SW 1271 (cell line): ENCODE measurements at regions not wholly inside any gene's neighbourhood (a gene's known extent, or its start where the extent isn't known, plus 50 kb on each side); places are given as distances from the start of the nearest gene placed in this dataset.

ENCODE experiments used
- DNase-seq, 2 experiments: peaks; one replicate each; lab custom pipeline; 2025; lab: John Stamatoyannopoulos, UW

DNA sequence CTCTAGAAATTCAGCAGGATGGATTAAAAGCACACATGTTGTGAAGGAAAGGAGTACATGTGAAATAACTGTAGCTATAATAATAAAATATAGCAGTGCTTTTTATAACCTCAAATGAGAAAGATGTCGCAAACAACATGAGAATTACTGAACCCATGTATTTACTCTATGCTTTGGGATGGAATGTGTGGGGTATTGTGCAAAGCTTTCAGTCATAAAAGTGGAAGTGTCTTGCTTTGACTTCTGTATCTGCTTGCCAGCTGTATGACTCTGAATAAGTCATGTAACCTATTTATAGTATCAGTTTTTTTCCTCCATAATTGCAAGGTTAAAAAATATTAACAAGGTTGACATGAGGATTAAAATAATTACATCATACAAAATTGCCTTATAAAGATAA lies 519.3 kb upstream of the CADM2 start:
- DNase-seq = no peak

GRCh38 chr3:84440291-84440690 lies 518.5 kb upstream of the CADM2 start:
- DNase-seq = no peak

DNA sequence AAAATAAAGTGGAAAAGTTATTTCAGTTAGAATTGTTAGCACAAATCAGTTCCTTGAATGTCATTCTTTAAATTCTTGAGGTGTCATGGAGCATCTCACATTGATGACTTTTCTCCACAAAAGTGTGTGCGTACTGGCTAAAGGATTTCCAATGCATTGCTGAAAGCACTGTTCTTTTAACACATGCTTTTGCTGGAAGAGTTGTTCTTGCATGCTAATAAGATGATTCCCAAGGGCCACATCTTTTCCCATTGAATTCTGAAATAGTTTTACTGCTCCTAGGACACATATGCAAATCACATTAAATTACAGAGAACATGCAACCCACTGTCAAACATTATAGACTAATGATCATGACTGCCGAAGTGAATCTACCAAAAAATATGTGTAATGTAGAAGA lies 516.3 kb upstream of the CADM2 start:
- no peak for DNase-seq

- DNase-seq = no peak
These were observed 513.9 kb upstream of the CADM2 start for GRCh38 chr3:84444726-84445521.

- no peak for DNase-seq
These were observed 471.5 kb upstream of the CADM2 start for GRCh38 chr3:84487296-84487695.

DNA sequence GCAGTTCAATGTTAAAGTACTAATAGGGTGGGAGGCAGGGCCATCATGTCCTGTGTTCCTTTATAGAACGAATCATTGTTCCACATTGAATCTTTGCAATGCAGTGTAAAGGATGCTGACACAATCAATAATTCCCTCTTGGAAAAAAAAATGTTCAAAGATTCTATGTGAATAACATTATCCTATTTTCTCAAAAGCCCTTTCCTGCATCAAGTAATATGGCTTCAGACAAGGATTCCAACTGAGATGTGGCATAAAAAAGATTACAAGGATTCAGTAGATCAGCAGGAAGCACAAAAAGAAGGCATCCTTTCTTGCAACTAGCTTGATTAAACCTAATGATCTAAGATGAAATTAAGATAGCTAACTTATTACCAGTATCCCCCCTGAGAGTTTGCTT lies 454.0 kb upstream of the CADM2 start:
- DNase-seq = no peak

GRCh38 chr3:84510007-84510406 lies 448.8 kb upstream of the CADM2 start:
- no peak for DNase-seq

GRCh38 chr3:84522893-84523292 lies 435.9 kb upstream of the CADM2 start:
- DNase-seq = no peak

DNA sequence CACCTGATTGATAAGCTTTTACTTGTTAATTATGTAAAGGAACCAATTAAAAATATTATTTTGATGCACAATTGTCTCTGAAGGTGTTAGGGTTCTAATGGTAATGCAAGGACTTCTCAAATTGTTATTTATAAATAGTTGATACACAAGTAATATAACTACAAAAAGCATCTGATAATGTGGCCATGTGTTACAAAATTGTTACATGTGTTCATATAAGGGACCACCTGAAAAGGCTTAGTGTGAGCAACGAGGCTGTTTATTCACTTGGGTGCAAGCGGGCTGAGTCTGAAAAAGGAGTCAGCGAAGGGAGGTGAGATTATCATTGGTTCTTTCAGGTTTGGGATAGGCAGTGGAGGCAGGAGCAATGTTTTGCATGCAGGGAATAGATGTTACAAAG lies 421.9 kb upstream of the CADM2 start:
- no peak for DNase-seq

- DNase-seq = no peak
These were observed 420.2 kb upstream of the CADM2 start for GRCh38 chr3:84538597-84538996.

GRCh38 chr3:84547207-84547606 lies 411.6 kb upstream of the CADM2 start:
- DNase-seq = no peak

- DNase-seq = peak; percentile 51 to 74
These were observed 410.5 kb upstream of the CADM2 start for GRCh38 chr3:84547971-84548970.

DNA sequence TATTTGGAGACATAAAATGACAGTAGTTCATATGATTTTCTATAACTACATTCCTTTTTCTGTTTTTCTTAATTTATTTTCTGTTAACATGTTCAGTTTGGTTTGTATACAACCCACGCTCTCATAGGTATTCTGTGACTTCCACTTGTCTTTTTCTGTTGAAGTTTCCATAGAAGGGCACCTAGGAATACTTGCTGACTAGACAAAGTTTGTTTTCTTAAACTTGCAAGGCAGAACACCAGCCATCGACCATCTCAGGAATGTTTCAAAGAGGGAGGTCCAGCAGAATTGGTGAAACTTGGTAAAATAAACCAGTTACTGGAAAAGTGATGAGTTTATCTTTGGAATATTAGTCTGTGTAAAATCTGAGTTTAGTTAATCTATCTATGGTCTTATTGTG lies 403.2 kb upstream of the CADM2 start:
- no peak for DNase-seq

DNA sequence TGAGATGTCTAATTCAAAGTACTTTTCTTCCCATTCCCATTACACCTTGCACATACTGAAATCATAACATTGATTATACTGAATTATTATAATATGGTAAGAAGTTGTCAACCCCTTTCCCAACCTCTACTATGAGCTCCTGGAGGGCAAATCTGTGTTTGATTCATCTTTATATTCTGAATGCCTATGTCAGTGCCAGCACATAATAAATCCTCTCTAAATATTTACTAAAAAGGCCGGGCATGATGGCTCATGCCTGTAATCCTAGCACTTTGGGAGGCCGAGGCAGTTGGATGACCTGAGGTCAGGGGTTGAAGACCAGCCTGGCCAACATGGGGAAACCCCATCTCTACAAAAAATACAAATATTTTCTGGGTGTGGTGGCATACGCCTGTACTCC lies 392.5 kb upstream of the CADM2 start:
- DNase-seq = no peak

DNA sequence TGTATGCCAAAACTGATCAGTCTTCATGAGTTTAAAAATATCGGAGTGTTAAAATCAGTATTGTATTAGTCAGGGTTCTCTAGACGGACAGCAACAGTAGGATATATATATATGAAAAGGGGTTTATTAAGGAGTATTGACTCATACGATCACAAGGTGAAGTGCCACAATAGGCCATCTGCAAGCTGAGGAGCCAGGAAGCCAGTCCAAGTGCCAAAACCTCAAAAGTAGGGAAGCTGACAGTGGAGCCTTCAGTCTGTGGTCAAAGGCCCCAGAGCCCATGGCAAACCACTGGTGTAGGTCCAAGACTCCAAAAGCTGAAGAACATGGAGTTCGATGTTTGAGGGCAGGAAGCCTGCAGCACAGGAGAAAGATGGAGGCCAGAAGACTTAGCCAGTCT lies 391.0 kb upstream of the CADM2 start:
- DNase-seq = no peak

DNA sequence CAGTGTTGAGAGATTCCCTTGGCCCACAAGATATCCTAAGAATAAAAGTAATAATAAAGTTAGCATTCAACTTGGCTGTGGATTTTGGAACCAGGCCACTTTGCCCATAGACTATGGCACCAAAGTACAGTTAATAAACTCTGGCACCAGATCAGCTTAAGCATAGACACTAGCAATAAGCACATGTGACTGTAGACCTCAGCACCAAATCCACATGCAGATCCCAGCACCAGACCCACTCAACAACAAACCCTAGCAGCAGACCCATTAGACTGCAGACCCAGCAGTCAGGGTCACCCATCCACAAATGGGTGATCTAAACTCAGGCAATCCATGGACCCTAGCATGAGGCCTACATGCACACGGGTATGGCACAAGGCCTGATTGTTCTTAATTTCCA lies 384.8 kb upstream of the CADM2 start:
- DNase-seq = no peak

GRCh38 chr3:84586427-84586826 lies 372.4 kb upstream of the CADM2 start:
- DNase-seq = no peak

DNA sequence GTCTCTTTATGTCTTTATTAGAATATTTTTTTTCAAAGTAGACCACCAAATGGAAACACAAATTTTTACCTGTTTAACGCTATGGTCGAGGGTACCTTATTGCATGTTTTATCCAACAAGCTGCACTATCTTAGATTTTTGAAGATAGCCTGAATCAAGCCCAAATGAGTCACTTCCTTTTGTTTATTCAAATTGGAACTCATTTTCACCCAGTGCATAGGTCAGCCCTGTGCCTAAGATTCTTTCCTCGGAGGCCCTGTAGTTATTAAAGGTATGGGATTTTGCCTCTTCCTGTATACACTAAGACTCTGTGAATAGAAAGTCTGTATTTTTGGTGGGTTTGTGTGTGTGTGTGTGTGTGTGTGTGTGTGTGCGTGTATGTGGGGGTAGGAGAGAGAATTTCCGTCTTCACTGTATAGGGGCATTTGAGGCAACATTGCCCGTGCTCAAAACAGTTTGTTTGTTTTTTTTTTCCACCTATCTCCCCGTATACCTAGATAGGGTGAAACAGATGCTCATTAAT lies 358.0 kb upstream of the CADM2 start:
- no peak for DNase-seq

GRCh38 chr3:84601303-84601702 lies 357.5 kb upstream of the CADM2 start:
- DNase-seq = no peak

DNA sequence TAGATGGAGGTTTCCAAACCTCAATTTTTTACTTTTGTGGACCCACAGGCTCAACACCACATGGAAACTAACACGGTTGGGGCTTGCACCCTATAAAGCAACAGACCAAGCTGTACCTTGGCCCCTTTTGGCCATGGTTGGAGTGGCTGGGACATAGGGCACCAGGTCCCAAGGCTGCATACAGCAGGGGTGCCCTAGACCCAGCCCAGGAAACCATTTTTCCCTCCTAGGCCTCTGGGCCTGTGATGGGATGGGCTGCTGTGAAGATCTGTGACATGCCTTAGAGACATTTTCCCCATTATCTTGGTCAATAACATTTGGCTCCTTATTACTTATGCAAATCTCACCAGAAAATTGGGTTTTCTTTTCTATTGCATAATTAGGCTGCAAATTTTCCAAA lies 337.0 kb upstream of the CADM2 start:
- no peak for DNase-seq

- DNase-seq = no peak
These were observed 324.1 kb upstream of the CADM2 start for GRCh38 chr3:84634668-84635067.

DNA sequence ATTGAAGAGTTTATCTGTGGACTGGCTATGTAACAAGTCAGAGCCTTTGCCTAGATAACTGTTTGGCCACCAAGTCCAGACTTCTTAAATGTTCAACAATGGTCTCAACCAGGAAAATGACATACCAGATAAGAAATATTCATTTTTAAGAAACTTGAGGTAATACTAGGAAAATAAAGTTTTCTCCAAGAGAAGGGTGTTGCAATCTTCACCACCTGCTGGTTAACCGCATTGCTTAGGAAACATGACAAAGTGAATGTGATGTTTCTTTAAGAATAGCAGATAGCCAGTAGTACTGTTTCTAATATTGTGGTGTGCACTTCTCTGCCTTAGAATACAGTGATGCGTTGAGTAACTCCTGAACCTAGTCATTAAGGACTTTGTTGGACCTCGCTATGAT lies 321.5 kb upstream of the CADM2 start:
- no peak for DNase-seq

GRCh38 chr3:84666468-84666867 lies 292.3 kb upstream of the CADM2 start:
- DNase-seq = no peak
